H9 (cell line): ENCODE measurements at regions not wholly inside any gene's neighbourhood (a gene's known extent, or its start where the extent isn't known, plus 50 kb on each side); places are given as distances from the start of the nearest gene placed in this dataset.

Experiments
- DNase-seq: peaks from one replicate; pipeline ENCODE4 v3.0.0-alpha.2; 2017
- H2AFZ ChIP-seq: one replicate; pipeline ENCODE4 v1.6.1; 2013; ENCODE audit warnings: mild to moderate bottlenecking, low read length, control low read depth, moderate library complexity
- H2AK5ac ChIP-seq: 2 replicates; pipeline ENCODE4 v1.6.1; 2013; ENCODE audit warnings: low read length, control low read depth, mixed read lengths; ENCODE audit not compliant: insufficient read length
- H2BK120ac ChIP-seq: one replicate; pipeline ENCODE4 v1.6.1; 2013; ENCODE audit warnings: low read depth, mild to moderate bottlenecking, low read length, control low read depth, inconsistent platforms; ENCODE audit not compliant: poor library complexity, severe bottlenecking
- H2BK12ac ChIP-seq: 2 replicates; pipeline ENCODE4 v1.6.1; 2013; ENCODE audit warnings: low read length, control low read depth, mixed read lengths, low read depth; ENCODE audit not compliant: insufficient read length
- H2BK15ac ChIP-seq: 2 replicates; pipeline ENCODE4 v1.6.1; 2013; ENCODE audit warnings: low read depth, low read length, control low read depth
- H2BK20ac ChIP-seq: one replicate; pipeline ENCODE4 v1.6.1; 2013; ENCODE audit warnings: low read depth, mild to moderate bottlenecking, low read length, control low read depth, inconsistent platforms; ENCODE audit not compliant: poor library complexity, severe bottlenecking
- H2BK5ac ChIP-seq: 2 replicates; pipeline ENCODE4 v1.6.1; 2013; ENCODE audit warnings: low read length, control low read depth, mixed read lengths; ENCODE audit not compliant: insufficient read length
- H3K14ac ChIP-seq: 2 replicates; pipeline ENCODE4 v1.6.1; 2013; ENCODE audit warnings: low read length, control low read depth; ENCODE audit not compliant: insufficient read depth
- H3K18ac ChIP-seq: 2 replicates; pipeline ENCODE4 v1.6.1; 2013; ENCODE audit warnings: low read depth, mild to moderate bottlenecking, mixed read lengths, low read length, control low read depth; ENCODE audit not compliant: insufficient read length
- H3K23ac ChIP-seq: 2 replicates; pipeline ENCODE4 v1.6.1; 2013; ENCODE audit warnings: low read length, control low read depth, mixed read lengths, low read depth; ENCODE audit not compliant: insufficient read length
- H3K23me2 ChIP-seq: 2 replicates; pipeline ENCODE4 v1.6.1; 2013; ENCODE audit warnings: low read depth, mild to moderate bottlenecking, mixed read lengths, low read length, control low read depth; ENCODE audit not compliant: insufficient read length, poor library complexity, severe bottlenecking
- H3K27ac ChIP-seq: 2 replicates; pipeline ENCODE4 v1.5.1; 2013; ENCODE audit warnings: low read length, control low read depth, mixed read lengths, low read depth; ENCODE audit not compliant: insufficient read length
- H3K27me3 ChIP-seq: 2 replicates; pipeline ENCODE4 v1.6.1; 2013; ENCODE audit warnings: low read length, control low read depth, inconsistent platforms; ENCODE audit not compliant: insufficient read depth
- H3K4ac ChIP-seq: 2 replicates; pipeline ENCODE4 v1.6.1; 2013; ENCODE audit warnings: low read depth, mild to moderate bottlenecking, control low read depth, inconsistent platforms, low read length, moderate library complexity
- H3K4me1 ChIP-seq: 2 replicates; pipeline ENCODE4 v1.6.1; 2013; ENCODE audit warnings: low read length, control low read depth, inconsistent platforms; ENCODE audit not compliant: insufficient read depth
- H3K4me2 ChIP-seq: 2 replicates; pipeline ENCODE4 v1.6.1; 2013; ENCODE audit warnings: low read length, control low read depth, mixed read lengths; ENCODE audit not compliant: insufficient read length, insufficient read depth
- H3K56ac ChIP-seq: 2 replicates; pipeline ENCODE4 v1.6.1; 2013; ENCODE audit warnings: low read depth, mild to moderate bottlenecking, mixed read lengths, low read length, control low read depth; ENCODE audit not compliant: insufficient read length
- H3K79me1 ChIP-seq: 2 replicates; pipeline ENCODE4 v1.6.1; 2013; ENCODE audit warnings: low read depth, mild to moderate bottlenecking, moderate library complexity, low read length, control low read depth, inconsistent platforms; ENCODE audit not compliant: insufficient read depth, poor library complexity, severe bottlenecking
- H3K79me2 ChIP-seq: 2 replicates; pipeline ENCODE4 v1.6.1; 2013; ENCODE audit warnings: low read length, control low read depth, inconsistent platforms; ENCODE audit not compliant: insufficient read depth
- H3K9ac ChIP-seq: 2 replicates; pipeline ENCODE4 v1.6.1; 2013; ENCODE audit warnings: low read length, control low read depth, mixed read lengths; ENCODE audit not compliant: insufficient read length; ENCODE audit errors: extremely low read depth
- H3K9me3 ChIP-seq: one replicate; pipeline ENCODE4 v1.6.1; 2013; ENCODE audit warnings: low read depth, low read length, inconsistent platforms; ENCODE audit not compliant: control insufficient read depth
- H3T11ph ChIP-seq: one replicate; pipeline ENCODE4 v1.6.1; 2013; ENCODE audit warnings: mild to moderate bottlenecking, low read length, control low read depth, inconsistent platforms
- H4K20me1 ChIP-seq: one replicate; pipeline ENCODE4 v1.6.1; 2013; ENCODE audit not compliant: control insufficient read depth, insufficient read length, insufficient read depth
- H4K5ac ChIP-seq: 2 replicates; pipeline ENCODE4 v1.6.1; 2013; ENCODE audit warnings: low read depth, mild to moderate bottlenecking, mixed read lengths, low read length, control low read depth; ENCODE audit not compliant: insufficient read length
- H4K8ac ChIP-seq: replicated peaks from 2 replicates; pipeline ENCODE4 v1.6.1; 2013; ENCODE audit warnings: low read length, control low read depth, mixed read lengths, low read depth; ENCODE audit not compliant: insufficient read length
- H4K91ac ChIP-seq: 2 replicates; pipeline ENCODE4 v1.6.1; 2013; ENCODE audit warnings: low read depth, mild to moderate bottlenecking, moderate library complexity, mixed read lengths, low read length, control low read depth; ENCODE audit not compliant: insufficient read length
- H3K27ac Mint-ChIP-seq, 3 experiments: 2 replicates in 2 of 3; 3 replicates in 1 of 3; pipeline ENCODE4 v1.8.0; 2020 to 2021; ENCODE audit warnings: mixed read lengths in 3 of 3, mild to moderate bottlenecking in 1 of 3, moderate library complexity in 1 of 3
- H3K27me3 Mint-ChIP-seq: 2 replicates; pipeline ENCODE4 v1.8.0; 2021; ENCODE audit warnings: low read depth, mild to moderate bottlenecking, moderate library complexity, mixed read lengths
- H3K36me3 Mint-ChIP-seq, 3 experiments: 2 replicates in 2 of 3; 3 replicates in 1 of 3; pipeline ENCODE4 v1.8.0; 2020 to 2021; ENCODE audit warnings: low read depth in 3 of 3, mixed read lengths in 3 of 3; ENCODE audit not compliant: insufficient read depth in 1 of 3
- H3K4me1 Mint-ChIP-seq, 2 experiments: 2 replicates each; pipeline ENCODE4 v1.8.0; 2020; ENCODE audit warnings: mixed read lengths in 2 of 2
- H3K4me3 Mint-ChIP-seq, 2 experiments: 2 replicates in 1 of 2; 3 replicates in 1 of 2; pipeline ENCODE4 v1.8.0; 2020 to 2021; ENCODE audit warnings: mild to moderate bottlenecking in 2 of 2, mixed read lengths in 2 of 2, moderate library complexity in 1 of 2
- H3K9me3 Mint-ChIP-seq, 2 experiments: 2 replicates in 1 of 2; 3 replicates in 1 of 2; pipeline ENCODE4 v1.8.0; 2020; ENCODE audit warnings: mild to moderate bottlenecking in 2 of 2, mixed read lengths in 2 of 2, moderate library complexity in 1 of 2
- CTCF ChIP-seq: fragments of 200-600 bp; sonication (generic); conservative IDR thresholded peaks from 3 replicates; pipeline ENCODE4 v1.8.0; 2021; ENCODE audit warnings: antibody characterized with exemption, mild to moderate bottlenecking
- WGBS: extraction: QIAGEN DNeasy Blood & Tissue Kit; methylation state at CpG from one replicate; pipeline ENCODE4 v1.1.7; 2013; ENCODE audit warnings: missing lambda C conversion rate, low lambda C conversion rate, mixed read lengths; ENCODE audit not compliant: insufficient read length; ENCODE audit errors: extremely low coverage; 5-methylcytosine and 5-hydroxymethylcytosine counted together

- TF ChIP-seq CTCF = no peak
- no peak overlapping the region for H2AFZ ChIP-seq
- no peaks in the 10 kb centered on the region for H4K20me1 ChIP-seq
- Mint-ChIP-seq H3K27me3 (peaks cover 20% of the 10 kb centered on the region), H3K4me1 (no peaks in the 10 kb centered on the region), H3K27ac (no peak overlapping the region), H3K4me3 (no peak overlapping the region), H3K36me3 (no peaks in the 10 kb centered on the region), H3K9me3 (no peaks in the 10 kb centered on the region; a peak in 1 of 5 replicates)
- H3K79me2 ChIP-seq = no peaks in the 10 kb centered on the region
- WGBS = no CpG with 5 or more reads among the region's 1 CpG
- no peak overlapping the region for H3K4ac ChIP-seq
- no peak overlapping the region for H2BK120ac ChIP-seq
- no peak overlapping the region for H2BK15ac ChIP-seq
- no peak overlapping the region for H2AK5ac ChIP-seq
- no peak overlapping the region for H3K18ac ChIP-seq
- H3K79me1 ChIP-seq = no peaks in the 10 kb centered on the region
- H2BK5ac ChIP-seq = no peak overlapping the region
- no peak overlapping the region for H3K14ac ChIP-seq
- no peaks in the 10 kb centered on the region for H3K27me3 ChIP-seq
- no peak overlapping the region for H3K4me2 ChIP-seq
- H4K8ac ChIP-seq = no peak overlapping the region
- H4K5ac ChIP-seq = no peak overlapping the region
- no peak overlapping the region for H3T11ph ChIP-seq
- H3K9ac ChIP-seq = no peak overlapping the region
- DNase-seq = no peak
- H3K56ac ChIP-seq = no peak overlapping the region
- no peak overlapping the region for H2BK12ac ChIP-seq
- no peaks in the 10 kb centered on the region for H3K4me1 ChIP-seq
- no peak overlapping the region for H2BK20ac ChIP-seq
- H3K27ac ChIP-seq = no peak overlapping the region
- H3K9me3 ChIP-seq = no peaks in the 10 kb centered on the region
- no peak overlapping the region for H4K91ac ChIP-seq
- no peak overlapping the region for H3K23ac ChIP-seq
- no peaks in the 10 kb centered on the region for H3K23me2 ChIP-seq
These were observed 91.5 kb upstream of the SIX3 start for GRCh38 chr2:44850016-44850415.
